Breast epithelium (tissue), 3 donors: ENCODE measurements at regions not wholly inside any gene's neighbourhood (a gene's known extent, or its start where the extent isn't known, plus 50 kb on each side); places are given as distances from the start of the nearest gene placed in this dataset.

Experiments
- POLR2A ChIP-seq: fragments of 450-650 bp; IDR thresholded peaks from one replicate; pipeline ENCODE4 v1.6.1; 2016; ENCODE audit warnings: antibody characterized with exemption, mild to moderate bottlenecking, moderate library complexity
- TF ChIP-seq, protein P1 (sequence below), 3 donors: fragments of 450-650 bp; IDR thresholded peaks; one replicate each; pipeline ENCODE4 v1.5.1; 2016 to 2017; ENCODE audit warnings: antibody characterized with exemption in 3 of 3, mild to moderate bottlenecking in 3 of 3, moderate library complexity in 3 of 3

DNA sequence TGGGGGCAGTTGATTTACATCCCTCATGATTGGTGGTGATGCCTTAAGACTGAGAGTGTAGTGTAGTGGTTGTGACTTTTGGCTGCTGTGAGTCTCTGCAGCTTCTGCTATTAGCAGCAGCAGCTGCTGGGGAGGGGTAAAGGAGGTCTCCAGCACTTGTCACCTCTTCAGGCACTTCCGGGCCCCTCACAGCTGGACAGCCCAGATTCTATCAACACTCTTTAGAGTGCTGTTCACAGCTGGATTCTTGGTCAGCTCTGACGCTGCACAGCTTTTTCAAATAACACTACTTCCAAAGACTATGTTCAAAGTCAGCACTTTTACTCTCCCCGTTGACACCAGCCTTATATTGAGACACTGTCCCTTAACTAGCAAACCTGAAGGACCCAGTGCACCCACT lies 396.0 kb downstream of the MEIS1 start:
- TF ChIP-seq, protein P1, sequence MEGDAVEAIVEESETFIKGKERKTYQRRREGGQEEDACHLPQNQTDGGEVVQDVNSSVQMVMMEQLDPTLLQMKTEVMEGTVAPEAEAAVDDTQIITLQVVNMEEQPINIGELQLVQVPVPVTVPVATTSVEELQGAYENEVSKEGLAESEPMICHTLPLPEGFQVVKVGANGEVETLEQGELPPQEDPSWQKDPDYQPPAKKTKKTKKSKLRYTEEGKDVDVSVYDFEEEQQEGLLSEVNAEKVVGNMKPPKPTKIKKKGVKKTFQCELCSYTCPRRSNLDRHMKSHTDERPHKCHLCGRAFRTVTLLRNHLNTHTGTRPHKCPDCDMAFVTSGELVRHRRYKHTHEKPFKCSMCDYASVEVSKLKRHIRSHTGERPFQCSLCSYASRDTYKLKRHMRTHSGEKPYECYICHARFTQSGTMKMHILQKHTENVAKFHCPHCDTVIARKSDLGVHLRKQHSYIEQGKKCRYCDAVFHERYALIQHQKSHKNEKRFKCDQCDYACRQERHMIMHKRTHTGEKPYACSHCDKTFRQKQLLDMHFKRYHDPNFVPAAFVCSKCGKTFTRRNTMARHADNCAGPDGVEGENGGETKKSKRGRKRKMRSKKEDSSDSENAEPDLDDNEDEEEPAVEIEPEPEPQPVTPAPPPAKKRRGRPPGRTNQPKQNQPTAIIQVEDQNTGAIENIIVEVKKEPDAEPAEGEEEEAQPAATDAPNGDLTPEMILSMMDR (IDR thresholded peaks at IDR 0.05) = no peak
- no peak for TF ChIP-seq POLR2A
